ENCODE measurements at regions not wholly inside any gene's neighbourhood (a gene's known extent, or its start where the extent isn't known, plus 50 kb on each side); places are given as distances from the start of the nearest gene placed in this dataset.

- TF ChIP-seq CTCF (IDR thresholded peaks at IDR 0.05) (no peak), POLR2A (IDR thresholded peaks at IDR 0.05) (no peak)
Measured at GRCh38 chr7:51629206-51629605, 312.6 kb upstream of the COBL start.

Measured in thyroid gland (tissue), 4 donors.